Endothelial cell of umbilical vein (primary cell): ENCODE measurements at regions not wholly inside any gene's neighbourhood (a gene's known extent, or its start where the extent isn't known, plus 50 kb on each side); places are given as distances from the start of the nearest gene placed in this dataset.

Source experiments
- BruUV-seq: library from RNA; stranded (reverse); fragments of 400-500 nt; replicated peaks from 2 replicates; lab custom pipeline; 2021; lab: Mats Ljungman, UMichigan
- CTCF ChIA-PET: fragments of 300-600, 350-600 bp; sonication (Branson Sonifier 250); formaldehyde crosslinking; loops from one replicate; lab custom pipeline; 2021; ENCODE audit warnings: antibody characterized with exemption, inconsistent platforms; lab: Charles Lee
- POLR2A ChIA-PET: fragments of 300-600, 350-600 bp; sonication (Branson Sonifier 250); formaldehyde crosslinking; loops from one replicate; lab custom pipeline; 2021; ENCODE audit warnings: antibody characterized with exemption, inconsistent platforms; lab: Charles Lee
- DNase-seq: peaks from one replicate; pipeline ENCODE4 v3.0.0-alpha.2; 2011; ENCODE audit warnings: low read depth, low spot score
- FAIRE-seq: peaks from 2 replicates; lab custom pipeline; 2011; peaks lifted over from hg19 to GRCh38; lab: Jason Lieb, UNC
- H2AFZ ChIP-seq: 2 replicates; pipeline ENCODE4 v1.6.0; 2012; ENCODE audit warnings: low read depth, low read length, control low read depth, inconsistent platforms
- H3K27ac ChIP-seq: 2 replicates; pipeline ENCODE4 v1.5.1; 2011; ENCODE audit warnings: low read depth, mild to moderate bottlenecking, control low read depth, low read length, moderate library complexity; ENCODE audit not compliant: insufficient read depth
- H3K27me3 ChIP-seq, 2 experiments: 2 replicates each; pipeline versions ENCODE4 v1.6.0 to v1.6.1; 2011; ENCODE audit warnings: low read length in 2 of 2, mixed read lengths in 1 of 2; ENCODE audit not compliant: control insufficient read depth in 2 of 2, insufficient read depth in 2 of 2
- H3K36me3 ChIP-seq, 2 experiments: 2 replicates in 1 of 2; 3 replicates in 1 of 2; pipeline ENCODE4 v1.5.1; 2011; ENCODE audit warnings: low read length in 2 of 2, mild to moderate bottlenecking in 1 of 2, moderate library complexity in 1 of 2; ENCODE audit not compliant: control insufficient read depth in 2 of 2, insufficient read depth in 2 of 2; ENCODE audit errors: extremely low read depth in 1 of 2
- H3K4me1 ChIP-seq: 3 replicates; pipeline ENCODE4 v1.5.1; 2011; ENCODE audit warnings: mild to moderate bottlenecking, low read length; ENCODE audit not compliant: control insufficient read depth, insufficient read depth; ENCODE audit errors: extremely low read depth
- H3K4me2 ChIP-seq: 2 replicates; pipeline ENCODE4 v1.6.1; 2011; ENCODE audit warnings: low read length, control low read depth, mixed read lengths; ENCODE audit not compliant: insufficient read depth
- H3K4me3 ChIP-seq, 3 experiments: fragments of 200-600 bp in 1 of 3; sonication (generic), shearing (Covaris generic) in 1 of 3; replicated peaks in 1 of 3; 2 replicates each; pipeline ENCODE4 v1.5.1; 2011 to 2016; ENCODE audit warnings: control low read depth in 3 of 3, low read length in 3 of 3, mild to moderate bottlenecking in 2 of 3, inconsistent platforms in 1 of 3, low read depth in 1 of 3, moderate library complexity in 1 of 3; ENCODE audit not compliant: insufficient read depth in 1 of 3
- H3K79me2 ChIP-seq: 2 replicates; pipeline ENCODE4 v1.6.0; 2012; ENCODE audit warnings: low read length, inconsistent platforms; ENCODE audit not compliant: control insufficient read depth, insufficient read depth
- H3K9ac ChIP-seq: replicated peaks from 2 replicates; pipeline ENCODE3; 2011; ENCODE audit warnings: low read length, control low read depth; ENCODE audit not compliant: insufficient read depth; ENCODE audit errors: extremely low read depth
- H3K9me1 ChIP-seq: replicated peaks from 3 replicates; pipeline ENCODE4 v1.6.0; 2011; ENCODE audit warnings: mild to moderate bottlenecking, low read length; ENCODE audit not compliant: control insufficient read depth, insufficient read depth; ENCODE audit errors: extremely low read depth
- H3K9me3 ChIP-seq: replicated peaks from 2 replicates; pipeline ENCODE4 v1.5.1; 2012; ENCODE audit warnings: low read length, inconsistent platforms; ENCODE audit not compliant: control insufficient read depth, insufficient read depth
- H4K20me1 ChIP-seq: replicated peaks from 2 replicates; pipeline ENCODE3; 2011; ENCODE audit warnings: mild to moderate bottlenecking, low read length; ENCODE audit not compliant: control insufficient read depth, insufficient read depth; ENCODE audit errors: extremely low read depth
- EZH2 ChIP-seq: IDR thresholded peaks from 2 replicates; pipeline ENCODE4 v1.6.1; 2012; ENCODE audit warnings: borderline replicate concordance, low read depth, mild to moderate bottlenecking, moderate library complexity, low read length, inconsistent platforms; ENCODE audit not compliant: severe bottlenecking
- FOS ChIP-seq: IDR thresholded peaks from 2 replicates; pipeline ENCODE4 v1.6.1; 2011; ENCODE audit warnings: mild to moderate bottlenecking, low read length, moderate library complexity, borderline replicate concordance; ENCODE audit not compliant: insufficient read depth
- GATA2 ChIP-seq: IDR thresholded peaks from 2 replicates; pipeline ENCODE4 v1.7.0; 2011; ENCODE audit warnings: low read depth, mild to moderate bottlenecking, moderate library complexity, mixed read lengths, low read length; ENCODE audit not compliant: insufficient read length, insufficient read depth
- JUN ChIP-seq: IDR thresholded peaks from 2 replicates; pipeline ENCODE4 v1.6.1; 2011; ENCODE audit warnings: borderline replicate concordance, low read depth; ENCODE audit not compliant: insufficient read length, insufficient read depth
- MYC ChIP-seq: IDR thresholded peaks from one replicate; pipeline ENCODE4 v1.6.1; 2011; ENCODE audit warnings: mild to moderate bottlenecking, low read depth, low read length
- POLR2A ChIP-seq: IDR thresholded peaks from 2 replicates; pipeline ENCODE4 v1.6.1; 2012; ENCODE audit warnings: low read depth, mild to moderate bottlenecking, control low read depth, low read length
- POLR2AphosphoS5 ChIP-seq: IDR thresholded peaks from 2 replicates; pipeline ENCODE4 v1.6.1; 2012; ENCODE audit warnings: low read depth, mild to moderate bottlenecking, control low read depth, low read length, moderate library complexity; ENCODE audit not compliant: insufficient read depth
- dilution Hi-C: fragments of 300-500 bp; cut with MboI; formaldehyde crosslinking; loops from one replicate; pipeline ENCODE4 v1.15.0; 2019; ENCODE audit warnings: low sequenced_read_pairs; ENCODE audit not compliant: extremely low pct_ligation_motif_present
- intact Hi-C: fragments of 100-400 bp; cut with micrococcal nuclease; formaldehyde crosslinking; loops from one replicate; pipeline ENCODE4 v1.10.0; 2022
- TF ChIP-seq, protein P1 (sequence below): IDR thresholded peaks from 2 replicates; pipeline ENCODE4 v1.6.1; 2011; ENCODE audit not compliant: insufficient read depth, insufficient read length
- TF ChIP-seq, protein P2 (sequence below), 2 donors: IDR thresholded peaks; 1 replicate in 1 of 2; 2 replicates in 1 of 2; pipeline ENCODE4 v1.5.1; 2011; ENCODE audit warnings: low read length in 2 of 2, mild to moderate bottlenecking in 2 of 2, moderate library complexity in 2 of 2, control low read depth in 1 of 2, inconsistent platforms in 1 of 2, low read depth in 1 of 2; ENCODE audit not compliant: insufficient read depth in 1 of 2; ENCODE audit errors: extremely low read depth in 1 of 2

DNA sequence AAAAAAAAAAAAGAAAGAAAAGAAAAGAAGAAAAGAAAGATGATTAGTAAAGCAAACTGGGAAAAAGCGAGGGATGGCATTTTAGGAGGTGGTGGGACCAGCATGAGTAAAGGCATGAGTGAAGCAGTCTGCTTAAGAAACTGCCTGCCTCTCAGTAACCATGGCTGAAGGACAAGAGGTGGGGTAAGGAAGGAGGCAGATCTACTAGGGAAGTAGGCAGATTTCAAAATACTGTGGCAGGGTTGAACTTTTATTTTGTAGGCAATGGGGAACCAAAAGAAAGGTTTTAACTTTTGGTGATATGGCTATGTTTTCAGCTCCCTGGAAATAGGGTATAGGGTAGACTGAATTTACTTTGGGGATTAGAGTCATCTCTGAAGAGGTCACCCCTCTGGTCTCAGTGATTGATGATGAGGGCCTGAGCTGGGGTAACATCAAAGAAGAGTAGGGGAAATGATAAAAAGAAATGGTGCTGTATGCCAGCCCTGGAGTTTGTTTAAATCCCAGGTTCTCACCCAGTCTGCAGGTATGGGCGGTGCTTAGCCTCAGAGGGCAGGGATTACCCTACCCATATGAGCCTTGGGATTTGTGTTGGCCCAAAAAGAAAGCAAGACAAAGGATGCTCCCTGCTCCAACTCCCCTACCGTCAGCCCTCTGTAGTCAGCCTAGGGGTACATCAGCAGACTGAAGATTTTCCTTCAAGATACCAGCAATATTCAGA is 316.2 kb downstream of the CWC27 start:
- H3K9me1 ChIP-seq: no peaks in the 10 kb centered on the region
- ChIA-PET CTCF (no interaction called here), POLR2A (no interaction called here)
- DNase-seq (no peak), FAIRE-seq (no peak)
- TF ChIP-seq POLR2A (no peak), MYC (no peak), GATA2 (no peak), JUN (no peak)
- no peaks in the 10 kb centered on the region for H3K79me2 ChIP-seq
- H3K4me2 ChIP-seq: no peak overlapping the region
- H3K36me3 ChIP-seq: no peaks in the 10 kb centered on the region
- no peak overlapping the region for H2AFZ ChIP-seq
- dilution Hi-C loops: no loop called here
- H3K9me3 ChIP-seq: no peaks in the 10 kb centered on the region
- intact Hi-C loops: no loop called here
- H3K27me3 ChIP-seq: no peaks in the 10 kb centered on the region
- H4K20me1 ChIP-seq: no peaks in the 10 kb centered on the region
- H3K4me3 ChIP-seq: no peak overlapping the region
- peaks cover 5% of the 10 kb centered on the region for H3K4me1 ChIP-seq
- H3K9ac ChIP-seq: no peak overlapping the region
- no TSS peak for BruUV-seq
- H3K27ac ChIP-seq: no peak overlapping the region

DNA sequence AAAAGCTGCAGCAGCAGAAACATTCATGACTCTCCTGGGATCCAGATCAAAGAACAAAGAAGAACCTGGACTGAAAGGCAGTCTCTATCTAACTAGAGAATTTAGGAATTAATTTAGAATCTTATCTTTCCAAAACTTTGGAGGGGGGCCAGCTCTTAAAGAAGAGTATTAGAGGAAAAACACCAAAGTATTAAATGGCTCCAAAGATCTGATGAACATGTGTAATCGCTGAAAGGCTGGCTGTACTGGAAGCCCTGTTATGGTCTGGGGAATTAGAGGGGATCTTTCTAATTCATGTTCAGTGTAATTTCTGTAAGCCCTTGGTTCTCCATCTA is 316.8 kb downstream of the CWC27 start:
- H4K20me1 ChIP-seq: no peaks in the 10 kb centered on the region
- FAIRE-seq (no peak), DNase-seq (no peak)
- no peak overlapping the region for H3K4me3 ChIP-seq
- POLR2A ChIA-PET: no interaction called here
- TF ChIP-seq, protein P1, sequence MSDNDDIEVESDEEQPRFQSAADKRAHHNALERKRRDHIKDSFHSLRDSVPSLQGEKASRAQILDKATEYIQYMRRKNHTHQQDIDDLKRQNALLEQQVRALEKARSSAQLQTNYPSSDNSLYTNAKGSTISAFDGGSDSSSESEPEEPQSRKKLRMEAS: no peak
- TF ChIP-seq POLR2A: no peak
- TF ChIP-seq, protein P2, sequence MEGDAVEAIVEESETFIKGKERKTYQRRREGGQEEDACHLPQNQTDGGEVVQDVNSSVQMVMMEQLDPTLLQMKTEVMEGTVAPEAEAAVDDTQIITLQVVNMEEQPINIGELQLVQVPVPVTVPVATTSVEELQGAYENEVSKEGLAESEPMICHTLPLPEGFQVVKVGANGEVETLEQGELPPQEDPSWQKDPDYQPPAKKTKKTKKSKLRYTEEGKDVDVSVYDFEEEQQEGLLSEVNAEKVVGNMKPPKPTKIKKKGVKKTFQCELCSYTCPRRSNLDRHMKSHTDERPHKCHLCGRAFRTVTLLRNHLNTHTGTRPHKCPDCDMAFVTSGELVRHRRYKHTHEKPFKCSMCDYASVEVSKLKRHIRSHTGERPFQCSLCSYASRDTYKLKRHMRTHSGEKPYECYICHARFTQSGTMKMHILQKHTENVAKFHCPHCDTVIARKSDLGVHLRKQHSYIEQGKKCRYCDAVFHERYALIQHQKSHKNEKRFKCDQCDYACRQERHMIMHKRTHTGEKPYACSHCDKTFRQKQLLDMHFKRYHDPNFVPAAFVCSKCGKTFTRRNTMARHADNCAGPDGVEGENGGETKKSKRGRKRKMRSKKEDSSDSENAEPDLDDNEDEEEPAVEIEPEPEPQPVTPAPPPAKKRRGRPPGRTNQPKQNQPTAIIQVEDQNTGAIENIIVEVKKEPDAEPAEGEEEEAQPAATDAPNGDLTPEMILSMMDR (IDR thresholded peaks at IDR 0.05; ENCODE audit: extremely low read depth in 1 of 2, insufficient read depth in 1 of 2, low read depth in 1 of 2, low read length in 2 of 2): no peak
- no peak for TF ChIP-seq EZH2
- no peak for TF ChIP-seq FOS
- TF ChIP-seq GATA2: no peak
- TF ChIP-seq MYC: no peak
- TF ChIP-seq POLR2AphosphoS5: no peak
- no peak for TF ChIP-seq JUN
- no peaks in the 10 kb centered on the region for H3K36me3 ChIP-seq
- no TSS peak for BruUV-seq
- intact Hi-C loops (no loop called here), dilution Hi-C loops (no loop called here)
- no peak overlapping the region for H3K4me2 ChIP-seq
- no peaks in the 10 kb centered on the region for H3K27me3 ChIP-seq
- H3K4me1 ChIP-seq: no peaks in the 10 kb centered on the region
- no peaks in the 10 kb centered on the region for H3K9me3 ChIP-seq
- no peak overlapping the region for H3K27ac ChIP-seq
- CTCF ChIA-PET: no interaction called here
- H3K79me2 ChIP-seq: no peaks in the 10 kb centered on the region
- H3K9me1 ChIP-seq: no peaks in the 10 kb centered on the region
- no peak overlapping the region for H2AFZ ChIP-seq
- H3K9ac ChIP-seq: no peak overlapping the region
